Heart left ventricle (tissue), 16 donors: ENCODE measurements at regions not wholly inside any gene's neighbourhood (a gene's known extent, or its start where the extent isn't known, plus 50 kb on each side); places are given as distances from the start of the nearest gene placed in this dataset.
A peak's percentile ranks its signal among the peaks of the same experiment; 100 is the strongest.

Experiments
- ATAC-seq, 4 donors: fragments of 200-7000 bp; cut with Tn5 transposase; one replicate each; pipeline ENCODE4 v1.9.1; 2020 to 2022; ENCODE audit warnings: moderate library complexity in 4 of 4, mild to moderate bottlenecking in 3 of 4, moderate number of reproducible peaks in 1 of 4
- DNase-seq, 5 donors: peaks; one replicate each; pipeline ENCODE4 v3.0.0-alpha.2; 2020
- H3K27ac ChIP-seq, 12 donors: fragments of 200-600 bp; sonication (generic) in 4 of 12; one replicate each; pipeline versions ENCODE4 v1.5.0 to v1.8.0; 2016 to 2022; ENCODE audit warnings: mild to moderate bottlenecking in 2 of 12
- H3K27me3 ChIP-seq, 9 donors: fragments of 200-600 bp; sonication (generic) in 2 of 9; one replicate each; pipeline versions ENCODE4 v1.5.1 to v1.8.0; 2016 to 2022; ENCODE audit warnings: mild to moderate bottlenecking in 3 of 9
- H3K36me3 ChIP-seq, 9 donors: fragments of 200-600 bp; sonication (generic) in 2 of 9; one replicate each; pipeline versions ENCODE4 v1.5.0 to v1.8.0; 2018 to 2022; ENCODE audit warnings: mild to moderate bottlenecking in 2 of 9
- H3K4me1 ChIP-seq, 12 donors: fragments of 200-600 bp; sonication (generic) in 4 of 12; one replicate each; pipeline versions ENCODE4 v1.5.0 to v1.8.0; 2016 to 2022; ENCODE audit warnings: mild to moderate bottlenecking in 3 of 12
- H3K4me3 ChIP-seq, 12 donors: fragments of 200-600 bp; sonication (generic) in 4 of 12; one replicate each; pipeline versions ENCODE4 v1.5.0 to v1.8.0; 2017 to 2022; ENCODE audit warnings: mild to moderate bottlenecking in 9 of 12, moderate library complexity in 4 of 12
- H3K9me3 ChIP-seq, 12 donors: fragments of 200-600 bp; sonication (generic) in 4 of 12; one replicate each; pipeline versions ENCODE4 v1.5.0 to v1.8.0; 2016 to 2022; ENCODE audit warnings: mild to moderate bottlenecking in 1 of 12
- CTCF ChIP-seq, 12 donors: fragments of 200-600 bp; sonication (generic) in 4 of 12; IDR thresholded peaks; one replicate each; pipeline versions ENCODE4 v1.5.0 to v1.8.0; 2018 to 2022; ENCODE audit warnings: antibody characterized with exemption in 12 of 12, mild to moderate bottlenecking in 5 of 12
- POLR2A ChIP-seq, 2 donors: fragments of 450-650 bp; IDR thresholded peaks; one replicate each; pipeline ENCODE4 v1.6.1; 2017; ENCODE audit warnings: antibody characterized with exemption in 2 of 2, mild to moderate bottlenecking in 2 of 2, moderate library complexity in 2 of 2
- WGBS, 4 donors: extraction: QIAGEN DNeasy Blood & Tissue Kit in 2 of 4; methylation state at CpG; one replicate each; pipeline versions ENCODE4 v1.1.5 to v1.1.7; 2013 to 2018; 5-methylcytosine and 5-hydroxymethylcytosine counted together
- intact Hi-C, 10 donors: fragments of 100-400 bp; cut with DNase I; formaldehyde crosslinking; loops; one replicate each; pipeline versions ENCODE4 v1.11.1 to v1.14.2; 2022
- donor health status: ischemic (EF 13 %, LVEDD 7.1; RV severe dilation, severe dysfunction).
- donor health status: healthy with polysubstance abuse.
- donor health status: DM: no; HTN: yes; CAD: no.
- donor health status: DM: no; HTN: no; CAD: no.
- donor health status: ischemic (EF 25% LVEDD 6.9; RV normal size, moderate dysfunction).
- donor health status: ischemic (EF 25% LVEDD 5.7; RV mildly dilated, moderate dysfunction).
- donor health status: healthy.
- donor health status: DM: yes; HTN: yes; CAD: no.
- donor health status: ischemic (EF 35%, LVEDD 5.7; RV mildly dilated, moderate dysfunction).
- donor health status: nonischemic (EF 11% LVEDD 7.7; RV severe dilation, severe dysfunction).
- donor health status: DM: yes; HTN: yes; CAD: no.
- donor health status: PGD.
- donor health status: ischemic (EF 29% LVEDD 5.4; RV normal size, mild dysfunction).
- donor health status: nonischemic (EF 23%, LVEDD 6.1; RV moderate dilation, normal function).

DNA sequence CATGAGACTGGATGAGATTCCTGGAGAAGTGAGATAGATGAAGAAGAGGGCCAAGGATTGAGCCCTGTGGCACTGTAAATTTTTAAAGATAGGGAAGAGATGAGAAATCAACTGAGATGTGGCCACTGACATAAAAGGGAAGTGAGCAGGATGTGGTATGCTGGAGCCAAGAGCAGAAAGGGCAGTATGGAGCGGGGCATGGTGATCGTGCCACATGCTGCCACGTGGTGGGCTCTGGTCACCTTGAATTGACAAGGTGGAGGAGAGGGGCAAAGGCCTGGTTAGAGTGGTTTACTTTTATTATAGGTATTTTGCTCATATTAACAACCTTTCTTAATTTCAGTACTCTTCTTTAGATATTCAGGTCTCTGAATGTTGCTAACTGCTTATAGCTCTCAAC, 257.9 kb downstream of the NEDD1 start:
- H3K4me3 ChIP-seq = no peak overlapping the region
- ATAC-seq (no peak), DNase-seq (no peak)
- H3K36me3 ChIP-seq = no peaks in the 10 kb centered on the region
- no peaks in the 10 kb centered on the region for H3K4me1 ChIP-seq
- intact Hi-C loops = no loop called here
- no peaks in the 10 kb centered on the region for H3K9me3 ChIP-seq
- no peaks in the 10 kb centered on the region for H3K27me3 ChIP-seq
- WGBS, 4 donors = 73 to 81% (median 78%) methylated on average over 3 of the region's 3 CpGs
- TF ChIP-seq POLR2A (IDR thresholded peaks at IDR 0.05) (no peak), CTCF (IDR thresholded peaks at IDR 0.05) (no peak)
- H3K27ac ChIP-seq = no peak overlapping the region

DNA sequence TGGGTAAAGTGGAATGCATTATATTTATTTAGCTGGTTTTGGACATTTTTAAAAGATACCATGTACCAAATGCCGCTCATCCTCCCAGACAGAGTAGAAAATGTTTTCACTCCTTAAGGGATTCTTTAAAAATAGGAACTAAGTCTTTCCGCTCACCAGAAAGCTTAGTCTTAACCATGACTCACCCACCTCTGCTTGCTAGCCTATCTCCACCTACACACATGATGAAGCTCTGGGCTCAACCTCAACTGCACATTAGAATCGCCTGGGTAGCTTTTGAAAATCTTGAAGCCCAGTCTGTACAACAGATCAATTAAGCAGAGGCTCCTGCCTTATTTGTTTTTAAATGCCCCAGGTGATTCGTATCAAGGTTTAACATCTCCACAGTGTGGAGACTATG, 260.5 kb downstream of the NEDD1 start:
- H3K27ac ChIP-seq = no peak overlapping the region
- H3K36me3 ChIP-seq = no peaks in the 10 kb centered on the region
- H3K27me3 ChIP-seq = no peaks in the 10 kb centered on the region
- TF ChIP-seq POLR2A (IDR thresholded peaks at IDR 0.05) = no peak
- TF ChIP-seq CTCF (IDR thresholded peaks at IDR 0.05) = no peak
- H3K9me3 ChIP-seq = no peaks in the 10 kb centered on the region
- DNase-seq (no peak), ATAC-seq (no peak)
- intact Hi-C loops = no loop called here
- 74 to 84% (median 83%) methylated on average over 4 of the region's 4 CpGs for WGBS, 4 donors
- no peak overlapping the region for H3K4me3 ChIP-seq
- no peaks in the 10 kb centered on the region for H3K4me1 ChIP-seq

GRCh38 chr12:97168804-97169203, 261.7 kb downstream of the NEDD1 start:
- 79 to 86% (median 82%) methylated on average over 4 of the region's 4 CpGs for WGBS, 4 donors
- intact Hi-C loops = no loop called here
- ATAC-seq (no peak), DNase-seq (no peak)
- Histone ChIP-seq H3K4me3 (no peak overlapping the region), H3K27ac (no peak overlapping the region), H3K4me1 (no peaks in the 10 kb centered on the region), H3K27me3 (no peaks in the 10 kb centered on the region), H3K9me3 (no peaks in the 10 kb centered on the region), H3K36me3 (no peaks in the 10 kb centered on the region)
- TF ChIP-seq CTCF (IDR thresholded peaks at IDR 0.05) (no peak), POLR2A (IDR thresholded peaks at IDR 0.05) (no peak)

- ATAC-seq (peak in 2 of 4 donors; percentile 70 to 75), DNase-seq (no peak)
- Histone ChIP-seq H3K27ac (peak overlapping the region in 1 of 12 donors; percentile 28), H3K9me3 (no peaks in the 10 kb centered on the region), H3K4me1 (no peaks in the 10 kb centered on the region), H3K4me3 (no peak overlapping the region), H3K36me3 (no peaks in the 10 kb centered on the region), H3K27me3 (no peaks in the 10 kb centered on the region)
- 51 to 57% (median 55%) methylated on average over 6 of the region's 6 CpGs for WGBS, 4 donors
- no peak for TF ChIP-seq CTCF (IDR thresholded peaks at IDR 0.05)
- TF ChIP-seq POLR2A (IDR thresholded peaks at IDR 0.05) = no peak
- intact Hi-C loops = no loop called here
Measured at GRCh38 chr12:97169889-97170567, 263.0 kb downstream of the NEDD1 start.
